LNCaP clone FGC (cell line): ENCODE measurements at regions not wholly inside any gene's neighbourhood (a gene's known extent, or its start where the extent isn't known, plus 50 kb on each side); places are given as distances from the start of the nearest gene placed in this dataset.

Source experiments
- DNase-seq: peaks from one replicate; pipeline ENCODE4 v3.0.0-alpha.2; 2011; ENCODE audit warnings: low read depth
- H3K4me3 ChIP-seq: 2 replicates; pipeline ENCODE4 v1.5.1; 2011; ENCODE audit warnings: mild to moderate bottlenecking, low read depth, low read length, control low read depth
- TF ChIP-seq, protein P1 (sequence below): IDR thresholded peaks from 2 replicates; pipeline ENCODE4 v1.5.1; 2012; ENCODE audit warnings: mild to moderate bottlenecking; ENCODE audit not compliant: control insufficient read depth, insufficient read depth; ENCODE audit errors: extremely low read depth

DNA sequence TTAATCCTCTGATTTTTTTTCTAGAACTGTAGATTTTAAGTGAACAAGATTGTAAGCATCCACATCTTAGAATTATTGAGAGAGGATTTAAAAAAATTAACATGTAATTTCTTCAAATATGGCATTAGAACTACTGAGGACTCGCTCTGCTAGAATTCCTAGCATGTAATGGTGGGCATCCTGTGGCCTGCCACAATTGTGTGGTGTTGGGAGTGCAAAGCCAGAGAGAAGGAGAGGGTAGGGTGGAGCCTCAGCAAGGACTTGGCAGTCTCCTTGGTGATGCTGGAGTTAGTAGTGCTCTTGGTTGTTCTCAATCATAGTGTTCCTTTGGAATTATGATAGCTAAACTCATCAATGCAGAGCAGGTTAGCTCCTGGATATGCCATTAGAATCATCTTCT is 443.9 kb upstream of the TBL1XR1 start:
- TF ChIP-seq, protein P1, sequence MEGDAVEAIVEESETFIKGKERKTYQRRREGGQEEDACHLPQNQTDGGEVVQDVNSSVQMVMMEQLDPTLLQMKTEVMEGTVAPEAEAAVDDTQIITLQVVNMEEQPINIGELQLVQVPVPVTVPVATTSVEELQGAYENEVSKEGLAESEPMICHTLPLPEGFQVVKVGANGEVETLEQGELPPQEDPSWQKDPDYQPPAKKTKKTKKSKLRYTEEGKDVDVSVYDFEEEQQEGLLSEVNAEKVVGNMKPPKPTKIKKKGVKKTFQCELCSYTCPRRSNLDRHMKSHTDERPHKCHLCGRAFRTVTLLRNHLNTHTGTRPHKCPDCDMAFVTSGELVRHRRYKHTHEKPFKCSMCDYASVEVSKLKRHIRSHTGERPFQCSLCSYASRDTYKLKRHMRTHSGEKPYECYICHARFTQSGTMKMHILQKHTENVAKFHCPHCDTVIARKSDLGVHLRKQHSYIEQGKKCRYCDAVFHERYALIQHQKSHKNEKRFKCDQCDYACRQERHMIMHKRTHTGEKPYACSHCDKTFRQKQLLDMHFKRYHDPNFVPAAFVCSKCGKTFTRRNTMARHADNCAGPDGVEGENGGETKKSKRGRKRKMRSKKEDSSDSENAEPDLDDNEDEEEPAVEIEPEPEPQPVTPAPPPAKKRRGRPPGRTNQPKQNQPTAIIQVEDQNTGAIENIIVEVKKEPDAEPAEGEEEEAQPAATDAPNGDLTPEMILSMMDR, result no peak
- no peak for DNase-seq
- H3K4me3 ChIP-seq, result no peak overlapping the region

DNA sequence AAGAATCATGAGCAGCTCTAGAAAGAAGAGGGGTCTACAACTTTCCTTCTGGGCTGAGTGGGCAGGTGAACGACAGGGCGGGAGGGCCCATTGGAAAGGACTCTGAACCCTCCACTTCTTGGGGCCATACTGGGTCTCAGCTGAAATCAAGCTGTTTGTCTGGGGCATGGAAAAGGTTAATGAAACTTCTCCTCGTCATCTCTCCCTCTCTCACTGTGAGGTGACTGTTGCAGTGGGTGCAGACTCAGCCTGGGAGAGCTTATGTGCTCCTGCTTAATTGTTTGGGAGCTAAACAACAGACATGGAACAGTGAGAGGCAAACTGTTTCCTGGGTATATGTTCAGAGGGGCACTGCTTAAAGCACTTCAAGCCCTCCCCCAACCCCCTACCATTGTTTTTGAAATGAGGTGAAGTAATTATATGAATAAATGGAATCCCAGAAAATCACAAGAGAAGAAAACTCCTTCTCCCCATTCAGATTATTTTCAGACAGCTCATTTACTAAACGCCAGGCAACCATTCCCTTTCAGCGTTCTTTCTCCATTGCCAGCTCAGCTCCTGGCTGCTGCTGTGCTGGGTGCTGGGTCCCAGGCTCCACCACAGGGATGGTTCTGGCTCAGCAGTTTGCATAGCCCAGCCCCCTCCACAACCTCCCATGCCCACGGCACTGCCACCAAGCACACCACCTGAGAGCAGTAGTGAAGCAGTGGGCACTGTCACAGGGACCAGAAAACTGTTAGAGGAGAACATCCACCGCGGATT is 444.9 kb upstream of the TBL1XR1 start:
- TF ChIP-seq, protein P1, result no peak
- DNase-seq, result no peak
- H3K4me3 ChIP-seq, result no peak overlapping the region

DNA sequence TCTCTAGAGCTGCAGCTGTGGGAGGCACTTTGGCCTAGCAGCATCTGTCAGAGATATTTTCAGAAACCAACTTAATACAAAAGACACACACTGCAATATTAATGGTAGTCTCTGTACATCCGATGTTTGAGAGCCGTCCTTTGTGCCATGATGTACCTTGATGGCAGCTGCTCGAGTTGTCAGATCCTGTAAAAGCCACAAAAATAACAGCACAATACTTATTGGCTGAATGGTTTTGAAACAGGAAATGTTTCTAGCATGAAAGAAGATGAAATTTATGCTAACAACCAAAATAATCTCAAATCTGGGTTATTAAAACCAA is 445.5 kb upstream of the TBL1XR1 start:
- H3K4me3 ChIP-seq, result no peak overlapping the region
- DNase-seq, result no peak
- TF ChIP-seq, protein P1, result no peak

DNA sequence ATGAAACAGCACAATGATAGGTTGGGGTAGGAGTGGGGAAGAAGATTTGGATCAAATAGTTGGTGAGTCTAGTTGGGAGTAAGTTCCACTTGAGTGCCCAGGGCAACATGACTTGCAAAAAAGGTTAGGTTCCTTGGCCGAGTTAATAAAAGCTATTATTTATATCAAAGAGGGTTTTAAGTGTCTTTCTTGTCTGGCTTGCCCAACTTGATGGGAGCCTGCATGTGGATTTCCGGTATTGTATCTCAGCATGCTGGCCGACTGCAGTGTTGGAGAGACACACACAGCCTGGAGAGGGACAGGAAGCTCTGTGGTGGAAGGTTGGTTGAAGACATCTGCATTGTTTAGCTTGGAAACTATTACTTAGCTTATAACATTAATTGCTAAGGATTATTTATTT is 449.5 kb upstream of the TBL1XR1 start:
- TF ChIP-seq, protein P1, result no peak
- DNase-seq, result no peak
- no peak overlapping the region for H3K4me3 ChIP-seq

DNA sequence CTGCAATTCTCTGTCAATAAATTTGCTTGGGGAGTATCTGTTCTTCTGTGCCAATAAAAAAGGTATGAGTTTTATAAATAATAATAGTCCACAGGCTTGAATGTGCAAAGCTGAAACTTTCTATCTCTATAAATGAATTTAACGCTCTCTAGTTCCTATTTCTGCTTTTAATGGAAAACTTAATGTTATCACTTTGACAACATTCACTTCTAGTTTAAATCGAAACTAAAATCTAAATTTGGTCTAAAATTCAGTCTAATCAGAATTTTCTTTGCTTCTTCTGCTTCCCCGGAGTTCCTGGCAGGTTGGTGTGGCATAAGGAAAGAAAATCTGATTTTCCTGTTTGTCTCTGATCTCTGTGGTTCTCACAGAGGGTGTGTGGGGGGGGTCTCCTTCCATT is 450.1 kb upstream of the TBL1XR1 start:
- TF ChIP-seq, protein P1, result no peak
- H3K4me3 ChIP-seq, result no peak overlapping the region
- DNase-seq, result no peak

DNA sequence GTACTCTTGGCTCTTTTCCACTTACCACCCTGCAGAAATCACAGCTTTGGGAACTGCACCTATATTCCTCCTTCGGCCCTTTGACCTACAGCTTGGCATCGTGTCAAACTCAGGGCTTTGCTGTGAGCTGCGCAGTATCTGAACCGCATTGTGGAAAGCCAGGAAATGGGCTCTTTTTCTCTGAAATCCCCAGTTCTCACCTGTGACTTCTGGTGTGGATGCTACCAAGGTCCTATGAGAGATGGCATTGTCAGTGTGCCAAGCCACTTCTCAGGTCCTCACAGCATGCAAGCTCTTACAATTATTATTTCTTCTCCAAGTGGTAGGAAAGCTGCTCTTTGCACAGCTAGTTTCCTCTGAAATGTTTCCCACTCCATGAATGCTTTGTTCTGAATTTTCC is 450.6 kb upstream of the TBL1XR1 start:
- DNase-seq, result no peak
- no peak overlapping the region for H3K4me3 ChIP-seq
- TF ChIP-seq, protein P1, result no peak
